ENCODE measurements at regions not wholly inside any gene's neighbourhood (a gene's known extent, or its start where the extent isn't known, plus 50 kb on each side); places are given as distances from the start of the nearest gene placed in this dataset.

DNA sequence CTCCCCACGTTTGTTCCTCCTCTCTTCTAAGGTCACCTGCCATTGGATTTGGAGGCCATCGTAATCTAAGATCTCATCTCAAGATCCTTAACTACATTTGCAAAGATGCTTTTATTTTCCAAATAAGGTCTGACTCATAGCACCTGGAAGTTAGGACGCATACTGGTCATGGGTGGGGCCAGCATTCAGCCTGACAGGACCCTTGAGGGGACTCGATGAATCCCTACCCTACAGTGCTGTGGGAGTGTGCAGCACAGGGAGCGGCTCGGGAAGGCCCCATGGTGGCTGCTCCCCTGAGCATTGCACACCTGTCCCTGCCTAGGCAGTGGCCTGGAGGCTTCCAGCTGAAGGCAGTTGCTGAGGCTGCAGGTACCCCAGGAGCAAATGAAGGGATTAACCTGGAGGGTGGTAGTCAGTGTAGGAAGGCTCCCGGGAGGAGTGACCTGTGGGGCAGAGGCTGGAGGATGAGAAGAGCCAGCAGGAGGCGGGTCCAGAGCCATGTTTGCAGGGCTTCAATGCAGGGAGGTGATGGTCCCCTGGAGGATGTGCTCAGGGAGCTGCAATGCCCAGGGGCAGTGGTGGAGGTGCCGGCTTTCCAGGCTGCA lies 362.2 kb downstream of the CTTN start:
- H3K4me1 Mint-ChIP-seq = peaks cover 20 to 28% of the 10 kb centered on the region in 2 experiments
- peaks cover 2% of the 10 kb centered on the region for H3K27me3 Mint-ChIP-seq (ENCODE audit: low read depth)
- no peak overlapping the region for H4K8ac ChIP-seq (replicated peaks; ENCODE audit: insufficient read length, low read depth, low read length)
- H3K27me3 ChIP-seq (ENCODE audit: insufficient read depth, low read length) = no peaks in the 10 kb centered on the region
- H3T11ph ChIP-seq (ENCODE audit: low read length) = no peak overlapping the region
- H3K56ac ChIP-seq (ENCODE audit: insufficient read length, low read depth, low read length) = no peak overlapping the region
- H2AFZ ChIP-seq (ENCODE audit: low read length) = no peak overlapping the region
- no peaks in the 10 kb centered on the region; the same call in 1 of the 2 replicates for H3K4me1 ChIP-seq (ENCODE audit: insufficient read depth, low read length)
- H3K79me1 ChIP-seq (ENCODE audit: insufficient read depth, low read depth, low read length, poor library complexity, severe bottlenecking) = no peaks in the 10 kb centered on the region
- WGBS (ENCODE audit: extremely low coverage, insufficient read length, low lambda C conversion rate) = no CpG with 5 or more reads among the region's 9 CpGs
- no peak overlapping the region for H3K4ac ChIP-seq (ENCODE audit: low read depth, low read length)
- peaks cover 6 to 12% (median 8%) of the 10 kb centered on the region in 3 experiments for H3K36me3 Mint-ChIP-seq (ENCODE audit: insufficient read depth in 1 of 3, low read depth in 3 of 3)
- H3K9me3 Mint-ChIP-seq = peaks cover 0 to 9% of the 10 kb centered on the region in 2 experiments; a peak in 3 of 5 replicates
- H3K79me2 ChIP-seq (ENCODE audit: insufficient read depth, low read length) = no peaks in the 10 kb centered on the region; the same call in 1 of the 2 replicates
- TF ChIP-seq, protein P1, sequence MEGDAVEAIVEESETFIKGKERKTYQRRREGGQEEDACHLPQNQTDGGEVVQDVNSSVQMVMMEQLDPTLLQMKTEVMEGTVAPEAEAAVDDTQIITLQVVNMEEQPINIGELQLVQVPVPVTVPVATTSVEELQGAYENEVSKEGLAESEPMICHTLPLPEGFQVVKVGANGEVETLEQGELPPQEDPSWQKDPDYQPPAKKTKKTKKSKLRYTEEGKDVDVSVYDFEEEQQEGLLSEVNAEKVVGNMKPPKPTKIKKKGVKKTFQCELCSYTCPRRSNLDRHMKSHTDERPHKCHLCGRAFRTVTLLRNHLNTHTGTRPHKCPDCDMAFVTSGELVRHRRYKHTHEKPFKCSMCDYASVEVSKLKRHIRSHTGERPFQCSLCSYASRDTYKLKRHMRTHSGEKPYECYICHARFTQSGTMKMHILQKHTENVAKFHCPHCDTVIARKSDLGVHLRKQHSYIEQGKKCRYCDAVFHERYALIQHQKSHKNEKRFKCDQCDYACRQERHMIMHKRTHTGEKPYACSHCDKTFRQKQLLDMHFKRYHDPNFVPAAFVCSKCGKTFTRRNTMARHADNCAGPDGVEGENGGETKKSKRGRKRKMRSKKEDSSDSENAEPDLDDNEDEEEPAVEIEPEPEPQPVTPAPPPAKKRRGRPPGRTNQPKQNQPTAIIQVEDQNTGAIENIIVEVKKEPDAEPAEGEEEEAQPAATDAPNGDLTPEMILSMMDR (conservative IDR thresholded peaks at IDR 0.05) = no peak
- H2BK20ac ChIP-seq (ENCODE audit: low read depth, low read length, poor library complexity, severe bottlenecking) = no peak overlapping the region
- no peak overlapping the region for H3K18ac ChIP-seq (ENCODE audit: insufficient read length, low read depth, low read length)
- no peak overlapping the region for H3K23ac ChIP-seq (ENCODE audit: insufficient read length, low read depth, low read length)
- no peak for DNase-seq
- no peaks in the 10 kb centered on the region for H3K23me2 ChIP-seq (ENCODE audit: insufficient read length, low read depth, low read length, poor library complexity, severe bottlenecking)
- H4K91ac ChIP-seq (ENCODE audit: insufficient read length, low read depth, low read length) = no peak overlapping the region
- no peak overlapping the region for H3K9ac ChIP-seq (ENCODE audit: extremely low read depth, insufficient read length, low read length)
- no peaks in the 10 kb centered on the region for H3K9me3 ChIP-seq (ENCODE audit: control insufficient read depth, low read depth, low read length)
- H3K4me3 Mint-ChIP-seq = no peak overlapping the region
- no peaks in the 10 kb centered on the region for H4K20me1 ChIP-seq (ENCODE audit: control insufficient read depth, insufficient read depth, insufficient read length)
- no peak overlapping the region; the same call in 1 of the 2 replicates for H3K14ac ChIP-seq (ENCODE audit: insufficient read depth, low read length)
- no peak overlapping the region for H2AK5ac ChIP-seq (ENCODE audit: insufficient read length, low read length)
- no peak overlapping the region for H2BK15ac ChIP-seq (ENCODE audit: low read depth, low read length)
- H3K4me2 ChIP-seq (ENCODE audit: insufficient read depth, insufficient read length, low read length) = no peak overlapping the region
- no peak overlapping the region for H2BK5ac ChIP-seq (ENCODE audit: insufficient read length, low read length)
- no peak overlapping the region for H2BK12ac ChIP-seq (ENCODE audit: insufficient read length, low read depth, low read length)
- H4K5ac ChIP-seq (ENCODE audit: insufficient read length, low read depth, low read length) = no peak overlapping the region
- no peak overlapping the region for H2BK120ac ChIP-seq (ENCODE audit: low read depth, low read length, poor library complexity, severe bottlenecking)
- no peak overlapping the region for H3K27ac ChIP-seq (ENCODE audit: insufficient read length, low read depth, low read length)
- no peak overlapping the region; a peak in 1 of 7 replicates for H3K27ac Mint-ChIP-seq
